Skeletal muscle tissue (tissue), 3 donors: ENCODE measurements at regions not wholly inside any gene's neighbourhood (a gene's known extent, or its start where the extent isn't known, plus 50 kb on each side); places are given as distances from the start of the nearest gene placed in this dataset.
A peak's percentile ranks its signal among the peaks of the same experiment; 100 is the strongest.

Experiments
- H3K27ac ChIP-seq: one replicate; pipeline ENCODE4 v1.7.0; 2013; ENCODE audit warnings: mild to moderate bottlenecking, low read depth, low read length, inconsistent platforms
- H3K27me3 ChIP-seq, 3 donors: one replicate each; pipeline ENCODE4 v1.7.0; 2013; ENCODE audit warnings: low read length in 3 of 3; ENCODE audit not compliant: control insufficient read depth in 3 of 3, insufficient read depth in 3 of 3
- H3K36me3 ChIP-seq, 3 donors: one replicate each; pipeline ENCODE4 v1.7.0; 2013; ENCODE audit warnings: low read length in 3 of 3; ENCODE audit not compliant: control insufficient read depth in 3 of 3, insufficient read depth in 3 of 3
- H3K4me1 ChIP-seq, 3 donors: one replicate each; pipeline ENCODE4 v1.7.0; 2013; ENCODE audit warnings: low read length in 3 of 3, mild to moderate bottlenecking in 3 of 3; ENCODE audit not compliant: control insufficient read depth in 3 of 3, insufficient read depth in 3 of 3
- H3K4me3 ChIP-seq, 3 donors: one replicate each; pipeline ENCODE4 v1.7.0; 2013; ENCODE audit warnings: low read length in 3 of 3
- H3K9ac ChIP-seq, 3 donors: one replicate each; pipeline ENCODE4 v1.7.0; 2013; ENCODE audit warnings: low read length in 3 of 3, mild to moderate bottlenecking in 3 of 3, moderate library complexity in 2 of 3, low read depth in 1 of 3
- H3K9me3 ChIP-seq, 3 donors: one replicate each; pipeline ENCODE4 v1.7.0; 2013; ENCODE audit warnings: low read length in 3 of 3; ENCODE audit not compliant: control insufficient read depth in 3 of 3
- donor health status: Osteomylitis.

- no peaks in the 10 kb centered on the region for H3K9me3 ChIP-seq
- no peak overlapping the region for H3K27ac ChIP-seq
- no peaks in the 10 kb centered on the region for H3K27me3 ChIP-seq
- H3K4me1 ChIP-seq, result peaks cover 2 to 16% (median 14%) of the 10 kb centered on the region in 3 donors
- H3K36me3 ChIP-seq, result no peaks in the 10 kb centered on the region
- H3K4me3 ChIP-seq, result no peak overlapping the region
- H3K9ac ChIP-seq, result no peak overlapping the region
Observed at GRCh38 chr14:51474854-51475253, 176.9 kb upstream of the FRMD6 start.

GRCh38 chr14:51478175-51478621 lies 173.5 kb upstream of the FRMD6 start:
- Histone ChIP-seq H3K4me1 (peaks cover 23 to 38% (median 37%) of the 10 kb centered on the region in 3 donors), H3K9me3 (no peaks in the 10 kb centered on the region), H3K27me3 (no peaks in the 10 kb centered on the region), H3K4me3 (no peak overlapping the region), H3K27ac (no peak overlapping the region), H3K9ac (no peak overlapping the region), H3K36me3 (no peaks in the 10 kb centered on the region)

GRCh38 chr14:51479584-51480325 lies 172.0 kb upstream of the FRMD6 start:
- H3K27ac ChIP-seq, result peak overlapping the region; percentile 59
- peak overlapping the region in 1 of 3 donors; percentile 32 for H3K9ac ChIP-seq
- peaks cover 21 to 38% (median 36%) of the 10 kb centered on the region in 3 donors for H3K4me1 ChIP-seq
- H3K27me3 ChIP-seq, result no peaks in the 10 kb centered on the region
- H3K4me3 ChIP-seq, result no peak overlapping the region
- H3K36me3 ChIP-seq, result no peaks in the 10 kb centered on the region
- H3K9me3 ChIP-seq, result no peaks in the 10 kb centered on the region

- Histone ChIP-seq H3K27ac (peak overlapping the region; percentile 20), H3K4me1 (peaks cover 21 to 30% (median 29%) of the 10 kb centered on the region in 3 donors), H3K36me3 (no peaks in the 10 kb centered on the region), H3K9ac (no peak overlapping the region), H3K9me3 (no peaks in the 10 kb centered on the region), H3K4me3 (peak overlapping the region in 1 of 3 donors; percentile 4), H3K27me3 (no peaks in the 10 kb centered on the region)
Observed at GRCh38 chr14:51481643-51482042, 170.1 kb upstream of the FRMD6 start.

GRCh38 chr14:51482102-51482501 lies 169.6 kb upstream of the FRMD6 start:
- no peak overlapping the region for H3K9ac ChIP-seq
- no peaks in the 10 kb centered on the region for H3K27me3 ChIP-seq

GRCh38 chr14:51484485-51484884 lies 167.2 kb upstream of the FRMD6 start:
- Histone ChIP-seq H3K4me3 (no peak overlapping the region), H3K9ac (no peak overlapping the region), H3K27ac (no peak overlapping the region)

More at GRCh38 chr14:51482102-51482501, 169.6 kb upstream of the FRMD6 start:
- Histone ChIP-seq H3K27ac (peak overlapping the region; percentile 20), H3K9me3 (no peaks in the 10 kb centered on the region), H3K4me3 (no peak overlapping the region), H3K36me3 (no peaks in the 10 kb centered on the region), H3K4me1 (peaks cover 21 to 30% (median 29%) of the 10 kb centered on the region in 3 donors)

GRCh38 chr14:51485733-51486132 lies 166.0 kb upstream of the FRMD6 start:
- Histone ChIP-seq H3K4me3 (no peak overlapping the region), H3K27ac (no peak overlapping the region), H3K9me3 (no peaks in the 10 kb centered on the region), H3K4me1 (peaks cover 12 to 15% (median 13%) of the 10 kb centered on the region in 3 donors), H3K36me3 (no peaks in the 10 kb centered on the region), H3K9ac (no peak overlapping the region), H3K27me3 (no peaks in the 10 kb centered on the region)

More at GRCh38 chr14:51484485-51484884, 167.2 kb upstream of the FRMD6 start:
- no peaks in the 10 kb centered on the region for H3K36me3 ChIP-seq
- H3K27me3 ChIP-seq, result no peaks in the 10 kb centered on the region
- peaks cover 21 to 27% (median 25%) of the 10 kb centered on the region in 3 donors for H3K4me1 ChIP-seq
- H3K9me3 ChIP-seq, result no peaks in the 10 kb centered on the region

- peaks cover 0 to 4% (median 0%) of the 10 kb centered on the region in 3 donors for H3K4me1 ChIP-seq
- H3K4me3 ChIP-seq, result no peak overlapping the region
- H3K27me3 ChIP-seq, result no peaks in the 10 kb centered on the region
- no peak overlapping the region for H3K27ac ChIP-seq
- no peak overlapping the region for H3K9ac ChIP-seq
- H3K36me3 ChIP-seq, result no peaks in the 10 kb centered on the region
- no peaks in the 10 kb centered on the region for H3K9me3 ChIP-seq
Observed at GRCh38 chr14:51487848-51488247, 163.9 kb upstream of the FRMD6 start.

- Histone ChIP-seq H3K36me3 (no peaks in the 10 kb centered on the region), H3K27me3 (no peaks in the 10 kb centered on the region), H3K4me1 (peaks cover 0 to 4% (median 0%) of the 10 kb centered on the region in 3 donors), H3K27ac (no peak overlapping the region), H3K4me3 (no peak overlapping the region), H3K9ac (no peak overlapping the region), H3K9me3 (no peaks in the 10 kb centered on the region)
Observed at GRCh38 chr14:51488569-51489220, 163.0 kb upstream of the FRMD6 start.

GRCh38 chr14:51490205-51490604 lies 161.5 kb upstream of the FRMD6 start:
- H3K36me3 ChIP-seq, result no peaks in the 10 kb centered on the region
- H3K27me3 ChIP-seq, result no peaks in the 10 kb centered on the region
- H3K9ac ChIP-seq, result no peak overlapping the region
- H3K27ac ChIP-seq, result no peak overlapping the region
- peaks cover 0 to 4% (median 0%) of the 10 kb centered on the region in 3 donors for H3K4me1 ChIP-seq
- H3K4me3 ChIP-seq, result no peak overlapping the region
- H3K9me3 ChIP-seq, result no peaks in the 10 kb centered on the region
